Neuron (in vitro differentiated cells): ENCODE measurements at regions not wholly inside any gene's neighbourhood (a gene's known extent, or its start where the extent isn't known, plus 50 kb on each side); places are given as distances from the start of the nearest gene placed in this dataset.

Source experiments
- H2AFZ ChIP-seq: one replicate; pipeline ENCODE4 v1.6.1; 2013; ENCODE audit warnings: low read depth, mild to moderate bottlenecking, inconsistent platforms, low read length, moderate library complexity
- H3K27me3 ChIP-seq: one replicate; pipeline ENCODE4 v1.6.1; 2013; ENCODE audit warnings: low read length; ENCODE audit not compliant: insufficient read depth
- H3K36me3 ChIP-seq: one replicate; pipeline ENCODE4 v1.6.1; 2013; ENCODE audit warnings: low read length; ENCODE audit not compliant: insufficient read depth
- H3K4me1 ChIP-seq: one replicate; pipeline ENCODE4 v1.6.1; 2013; ENCODE audit warnings: low read length; ENCODE audit not compliant: insufficient read depth
- H3K4me3 ChIP-seq: 2 replicates; pipeline ENCODE4 v1.5.1; 2013; ENCODE audit warnings: mild to moderate bottlenecking, low read length, moderate library complexity
- H3K9me3 ChIP-seq: one replicate; pipeline ENCODE4 v1.6.1; 2013; ENCODE audit warnings: low read length

- Histone ChIP-seq H3K4me1 (peaks cover 5% of the 10 kb centered on the region), H3K27me3 (no peaks in the 10 kb centered on the region)
Measured at GRCh38 chr5:88376728-88377127, 108.1 kb upstream of the TMEM161B start.

GRCh38 chr5:88374391-88374790, 105.7 kb upstream of the TMEM161B start:
- H3K27me3 ChIP-seq: no peaks in the 10 kb centered on the region
- no peak overlapping the region for H2AFZ ChIP-seq
- H3K36me3 ChIP-seq: no peaks in the 10 kb centered on the region
- no peak overlapping the region for H3K4me3 ChIP-seq
- H3K4me1 ChIP-seq: peaks cover 9% of the 10 kb centered on the region
- H3K9me3 ChIP-seq: no peaks in the 10 kb centered on the region

More at GRCh38 chr5:88376728-88377127, 108.1 kb upstream of the TMEM161B start:
- Histone ChIP-seq H3K36me3 (no peaks in the 10 kb centered on the region), H3K4me3 (no peak overlapping the region), H3K9me3 (peaks cover 2% of the 10 kb centered on the region), H2AFZ (no peak overlapping the region)

- no peaks in the 10 kb centered on the region for H3K27me3 ChIP-seq
- no peak overlapping the region for H3K4me3 ChIP-seq
- no peaks in the 10 kb centered on the region for H3K36me3 ChIP-seq
- peaks cover 7% of the 10 kb centered on the region for H3K4me1 ChIP-seq
- H3K9me3 ChIP-seq: no peaks in the 10 kb centered on the region
- no peak overlapping the region for H2AFZ ChIP-seq
Measured at GRCh38 chr5:88370824-88371223, 102.2 kb upstream of the TMEM161B start.

GRCh38 chr5:88368201-88368600, 99.6 kb upstream of the TMEM161B start:
- Histone ChIP-seq H3K9me3 (no peaks in the 10 kb centered on the region), H3K27me3 (no peaks in the 10 kb centered on the region), H3K36me3 (no peaks in the 10 kb centered on the region), H2AFZ (no peak overlapping the region), H3K4me3 (no peak overlapping the region), H3K4me1 (peaks cover 7% of the 10 kb centered on the region)

- Histone ChIP-seq H3K4me3 (no peak overlapping the region), H3K27me3 (no peaks in the 10 kb centered on the region), H3K9me3 (no peaks in the 10 kb centered on the region), H3K36me3 (no peaks in the 10 kb centered on the region), H2AFZ (no peak overlapping the region), H3K4me1 (peaks cover 7% of the 10 kb centered on the region)
Measured at GRCh38 chr5:88364991-88365390, 96.3 kb upstream of the TMEM161B start.

- Histone ChIP-seq H3K4me1 (no peaks in the 10 kb centered on the region), H2AFZ (no peak overlapping the region), H3K4me3 (no peak overlapping the region), H3K36me3 (no peaks in the 10 kb centered on the region), H3K27me3 (no peaks in the 10 kb centered on the region), H3K9me3 (peaks cover 2% of the 10 kb centered on the region)
Measured at GRCh38 chr5:88355490-88356050, 86.9 kb upstream of the TMEM161B start.

- no peak overlapping the region for H2AFZ ChIP-seq
- H3K4me1 ChIP-seq: no peaks in the 10 kb centered on the region
- H3K4me3 ChIP-seq: no peak overlapping the region
- H3K27me3 ChIP-seq: no peaks in the 10 kb centered on the region
- H3K36me3 ChIP-seq: no peaks in the 10 kb centered on the region
- no peaks in the 10 kb centered on the region for H3K9me3 ChIP-seq
Measured at GRCh38 chr5:88325868-88326267, 57.2 kb upstream of the TMEM161B start.

- Histone ChIP-seq H3K9me3 (no peaks in the 10 kb centered on the region), H3K36me3 (no peaks in the 10 kb centered on the region), H2AFZ (no peak overlapping the region), H3K4me3 (no peak overlapping the region), H3K27me3 (no peaks in the 10 kb centered on the region), H3K4me1 (no peaks in the 10 kb centered on the region)
Measured at GRCh38 chr5:88322785-88323184, 54.1 kb upstream of the TMEM161B start.
